Karpas-422 (cell line): ENCODE measurements at regions not wholly inside any gene's neighbourhood (a gene's known extent, or its start where the extent isn't known, plus 50 kb on each side); places are given as distances from the start of the nearest gene placed in this dataset.
A peak's percentile ranks its signal among the peaks of the same experiment; 100 is the strongest.

ENCODE experiments used
- DNase-seq: peaks from one replicate; pipeline ENCODE4 v3.0.0-alpha.2; 2015
- H2AFZ ChIP-seq: fragments of 200-600 bp; sonication (generic); 2 replicates; pipeline ENCODE4 v1.6.1; 2014; ENCODE audit warnings: antibody characterized with exemption, low read length, mixed read lengths
- H3K27ac ChIP-seq: fragments of 200-600 bp; sonication (generic); 2 replicates; pipeline ENCODE4 v1.5.1; 2014; ENCODE audit warnings: mild to moderate bottlenecking, low read length, moderate library complexity
- H3K27me3 ChIP-seq: fragments of 200-600 bp; sonication (generic); 2 replicates; pipeline ENCODE4 v1.6.1; 2014; ENCODE audit warnings: low read length, mixed read lengths
- H3K36me3 ChIP-seq: fragments of 200-600 bp; sonication (generic); 2 replicates; pipeline ENCODE4 v1.6.1; 2014; ENCODE audit warnings: low read length, mixed read lengths; ENCODE audit not compliant: insufficient read depth
- H3K4me1 ChIP-seq: fragments of 200-600 bp; sonication (generic); 2 replicates; pipeline ENCODE4 v1.6.1; 2014; ENCODE audit warnings: mild to moderate bottlenecking, low read length, mixed read lengths
- H3K4me2 ChIP-seq: fragments of 200-600 bp; sonication (generic); 2 replicates; pipeline ENCODE4 v1.6.1; 2014; ENCODE audit warnings: low read length, low read depth, mild to moderate bottlenecking; ENCODE audit not compliant: poor library complexity, severe bottlenecking
- H3K4me3 ChIP-seq: fragments of 200-600 bp; sonication (generic); 2 replicates; pipeline ENCODE4 v1.5.1; 2014; ENCODE audit warnings: mild to moderate bottlenecking, antibody characterized with exemption, low read length, mixed read lengths
- H3K79me2 ChIP-seq: fragments of 200-600 bp; sonication (generic); 2 replicates; pipeline ENCODE4 v1.6.1; 2014; ENCODE audit warnings: mild to moderate bottlenecking, low read length, mixed read lengths
- H3K9ac ChIP-seq: fragments of 200-600 bp; sonication (generic); 2 replicates; pipeline ENCODE4 v1.6.0; 2014; ENCODE audit warnings: low read length
- H3K9me2 ChIP-seq: fragments of 200-600 bp; sonication (generic), shearing (Covaris generic); replicated peaks from 2 replicates; pipeline ENCODE4 v1.6.0; 2014; ENCODE audit warnings: mild to moderate bottlenecking, low read length, moderate library complexity; ENCODE audit not compliant: insufficient read depth
- H3K9me3 ChIP-seq: fragments of 300-700, 200-600 bp; sonication (generic); 2 replicates; pipeline ENCODE4 v1.6.1; 2014; ENCODE audit warnings: low read length, mixed read lengths
- H4K20me1 ChIP-seq: fragments of 200-600 bp; sonication (generic); 2 replicates; pipeline ENCODE4 v1.6.1; 2014; ENCODE audit warnings: mild to moderate bottlenecking, antibody characterized with exemption, low read length, low read depth; ENCODE audit not compliant: insufficient read depth

DNA sequence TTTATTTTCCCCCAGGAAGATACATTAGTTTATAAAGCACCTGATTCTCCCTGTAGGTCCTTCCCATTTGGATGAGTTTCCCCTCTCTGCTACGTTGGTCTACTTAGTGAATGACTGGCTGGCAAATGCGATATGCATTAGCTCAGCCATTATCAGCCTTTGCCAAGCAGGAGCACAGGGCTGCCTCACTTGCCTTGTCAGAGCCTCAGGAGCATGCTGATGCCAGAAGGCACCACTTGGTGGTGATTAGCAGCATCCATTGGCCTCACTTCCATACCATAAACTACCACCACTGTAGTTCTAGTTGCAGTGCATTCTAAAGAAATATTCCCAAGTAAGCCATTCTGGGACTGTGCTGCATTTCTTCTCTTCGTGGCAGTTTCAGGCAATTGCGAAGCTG, 442.8 kb upstream of the CHST9 start:
- H4K20me1 ChIP-seq = no peaks in the 10 kb centered on the region
- no peak for DNase-seq
- H2AFZ ChIP-seq = no peak overlapping the region
- no peak overlapping the region for H3K4me3 ChIP-seq
- H3K4me2 ChIP-seq = no peak overlapping the region
- H3K9me3 ChIP-seq = 0 out of 2 replicates have a peak, but pooled peaks cover 5% of the 10 kb centered on the region
- H3K4me1 ChIP-seq = no peaks in the 10 kb centered on the region
- H3K9me2 ChIP-seq = no peaks in the 10 kb centered on the region
- no peaks in the 10 kb centered on the region for H3K36me3 ChIP-seq
- H3K27ac ChIP-seq = no peak overlapping the region
- H3K79me2 ChIP-seq = no peaks in the 10 kb centered on the region
- H3K27me3 ChIP-seq = no peaks in the 10 kb centered on the region
- H3K9ac ChIP-seq = no peak overlapping the region

GRCh38 chr18:27621236-27621890, 436.3 kb upstream of the CHST9 start:
- H3K4me3 ChIP-seq = no peak overlapping the region
- H3K9me2 ChIP-seq = no peaks in the 10 kb centered on the region
- no peak overlapping the region for H3K9ac ChIP-seq
- H3K4me2 ChIP-seq = no peak overlapping the region
- no peak overlapping the region for H3K27ac ChIP-seq
- H4K20me1 ChIP-seq = no peaks in the 10 kb centered on the region
- H3K79me2 ChIP-seq = no peaks in the 10 kb centered on the region
- H3K9me3 ChIP-seq = peaks cover 10% of the 10 kb centered on the region; the same call in 1 of the 2 replicates
- H3K27me3 ChIP-seq = no peaks in the 10 kb centered on the region
- no peak overlapping the region for H2AFZ ChIP-seq
- no peak for DNase-seq
- H3K36me3 ChIP-seq = no peaks in the 10 kb centered on the region
- H3K4me1 ChIP-seq = no peaks in the 10 kb centered on the region

DNA sequence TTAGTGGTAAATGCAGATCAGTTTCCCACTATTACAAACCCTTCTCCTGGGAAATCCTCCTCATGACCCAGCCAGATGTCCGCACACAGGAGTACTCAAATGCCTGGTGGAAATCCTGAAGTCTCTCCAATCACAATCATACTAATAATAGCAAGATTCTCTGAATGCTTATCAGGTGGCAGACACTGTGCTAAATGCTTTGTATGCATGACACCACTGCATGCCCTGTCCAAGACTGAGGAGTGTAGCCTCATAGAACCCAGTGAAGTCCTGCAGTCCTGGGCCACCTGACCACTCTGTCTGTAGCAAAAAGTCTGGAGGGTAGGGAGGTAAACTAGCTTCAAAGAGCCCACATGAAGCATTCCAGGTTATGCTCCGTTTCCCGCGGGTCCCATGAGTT, 434.8 kb upstream of the CHST9 start:
- Histone ChIP-seq H3K79me2 (no peaks in the 10 kb centered on the region), H3K9me2 (no peaks in the 10 kb centered on the region), H3K27me3 (no peaks in the 10 kb centered on the region), H3K27ac (no peak overlapping the region), H3K4me1 (no peaks in the 10 kb centered on the region), H3K4me2 (no peak overlapping the region), H4K20me1 (no peaks in the 10 kb centered on the region), H3K4me3 (no peak overlapping the region), H2AFZ (no peak overlapping the region), H3K36me3 (no peaks in the 10 kb centered on the region), H3K9ac (no peak overlapping the region), H3K9me3 (peaks cover 10% of the 10 kb centered on the region; the same call in 1 of the 2 replicates)
- no peak for DNase-seq

GRCh38 chr18:27619090-27619772, 434.1 kb upstream of the CHST9 start:
- Histone ChIP-seq H2AFZ (no peak overlapping the region), H3K27ac (no peak overlapping the region), H3K4me3 (no peak overlapping the region), H3K4me1 (no peaks in the 10 kb centered on the region), H3K9ac (no peak overlapping the region), H3K79me2 (no peaks in the 10 kb centered on the region), H3K9me2 (no peaks in the 10 kb centered on the region), H3K4me2 (no peak overlapping the region), H3K9me3 (peaks cover 10% of the 10 kb centered on the region; the same call in 1 of the 2 replicates), H4K20me1 (no peaks in the 10 kb centered on the region), H3K27me3 (no peaks in the 10 kb centered on the region), H3K36me3 (no peaks in the 10 kb centered on the region)
- DNase-seq = no peak

- Histone ChIP-seq H2AFZ (no peak overlapping the region), H3K36me3 (no peaks in the 10 kb centered on the region), H3K4me1 (no peaks in the 10 kb centered on the region), H4K20me1 (no peaks in the 10 kb centered on the region), H3K4me2 (no peak overlapping the region), H3K27ac (no peak overlapping the region), H3K4me3 (no peak overlapping the region), H3K9me3 (peaks cover 8% of the 10 kb centered on the region; the same call in 1 of the 2 replicates), H3K79me2 (no peaks in the 10 kb centered on the region), H3K27me3 (no peaks in the 10 kb centered on the region), H3K9ac (no peak overlapping the region), H3K9me2 (no peaks in the 10 kb centered on the region)
- DNase-seq = no peak
These were observed 431.2 kb upstream of the CHST9 start for GRCh38 chr18:27616324-27616723.

DNA sequence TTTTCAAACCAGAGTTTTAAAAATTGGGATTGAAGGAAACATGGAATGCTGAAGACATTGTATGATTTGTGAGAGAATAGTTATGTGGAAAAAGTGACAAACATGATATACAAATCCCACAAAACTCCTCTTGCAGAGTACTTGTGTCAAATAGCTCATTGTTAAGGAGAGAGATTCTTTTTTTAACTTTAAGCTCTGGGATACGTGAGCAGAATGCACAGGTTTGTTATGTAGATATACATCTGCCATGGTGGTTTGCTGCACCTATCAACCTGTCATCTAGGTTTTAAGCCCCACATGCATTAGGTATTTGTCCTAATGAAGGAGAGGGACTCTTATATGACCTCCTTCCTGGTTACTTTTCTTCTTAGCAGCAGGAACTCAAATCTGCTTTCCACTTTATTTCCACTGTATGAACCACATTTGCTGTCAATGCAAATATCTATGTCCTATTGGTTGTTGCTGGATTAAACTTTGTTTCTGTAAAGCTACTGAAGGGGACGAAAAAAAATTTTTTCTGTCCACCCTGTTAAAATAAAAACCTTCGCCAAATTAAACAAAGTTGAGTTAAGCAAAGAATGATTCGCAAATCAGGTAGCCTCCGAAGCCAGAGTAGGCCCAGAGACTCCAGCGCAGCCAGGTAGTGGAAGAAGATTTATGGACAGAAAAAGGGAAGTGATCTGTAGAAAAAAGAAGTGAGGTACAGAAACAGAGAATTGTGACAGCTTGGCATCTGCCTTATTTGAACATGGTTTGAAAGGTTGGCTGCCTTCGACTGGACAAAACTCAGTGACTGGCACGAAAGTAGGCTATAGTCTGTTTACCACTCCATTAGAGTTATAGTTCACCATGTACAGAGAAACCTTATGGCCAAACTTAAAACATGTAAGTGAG, 430.1 kb upstream of the CHST9 start:
- H3K9me3 ChIP-seq = peaks cover 8% of the 10 kb centered on the region; the same call in 1 of the 2 replicates
- DNase-seq = no peak
- no peak overlapping the region for H2AFZ ChIP-seq
- no peak overlapping the region for H3K4me3 ChIP-seq
- no peak overlapping the region for H3K4me2 ChIP-seq
- H3K9me2 ChIP-seq = no peaks in the 10 kb centered on the region
- no peaks in the 10 kb centered on the region for H3K27me3 ChIP-seq
- H3K79me2 ChIP-seq = no peaks in the 10 kb centered on the region
- no peaks in the 10 kb centered on the region for H3K36me3 ChIP-seq
- H3K4me1 ChIP-seq = no peaks in the 10 kb centered on the region
- no peaks in the 10 kb centered on the region for H4K20me1 ChIP-seq
- H3K27ac ChIP-seq = no peak overlapping the region
- H3K9ac ChIP-seq = no peak overlapping the region

- DNase-seq = no peak
- H3K9me3 ChIP-seq = 0 out of 2 replicates have a peak, but pooled peaks cover 4% of the 10 kb centered on the region
- no peaks in the 10 kb centered on the region for H3K27me3 ChIP-seq
- no peaks in the 10 kb centered on the region for H4K20me1 ChIP-seq
- no peaks in the 10 kb centered on the region for H3K9me2 ChIP-seq
- H3K36me3 ChIP-seq = no peaks in the 10 kb centered on the region
- H3K9ac ChIP-seq = no peak overlapping the region
- H3K4me3 ChIP-seq = no peak overlapping the region
- no peak overlapping the region for H3K4me2 ChIP-seq
- no peak overlapping the region for H2AFZ ChIP-seq
- H3K27ac ChIP-seq = no peak overlapping the region
- H3K79me2 ChIP-seq = no peaks in the 10 kb centered on the region
- peaks cover 3% of the 10 kb centered on the region for H3K4me1 ChIP-seq
These were observed 424.1 kb upstream of the CHST9 start for GRCh38 chr18:27609221-27609620.

DNA sequence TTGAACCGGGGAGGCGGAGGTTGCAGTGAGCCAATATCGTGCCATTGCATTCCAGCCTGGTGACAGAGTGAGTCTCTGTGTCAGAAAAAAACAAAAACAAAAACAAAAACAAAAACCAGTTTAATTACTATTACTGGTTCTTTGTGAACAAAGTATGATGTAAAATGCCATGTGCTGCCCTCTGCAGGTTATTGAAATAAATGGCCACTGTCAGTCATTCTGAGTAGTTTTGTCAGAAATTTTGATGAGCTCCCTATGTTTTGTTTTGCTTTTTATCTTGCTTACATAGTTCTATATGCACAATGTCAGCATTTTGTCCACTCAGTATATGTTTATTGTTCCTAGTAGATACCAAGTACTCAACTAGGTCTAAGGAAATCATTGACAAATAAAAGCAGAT, 423.6 kb upstream of the CHST9 start:
- no peaks in the 10 kb centered on the region for H3K27me3 ChIP-seq
- H4K20me1 ChIP-seq = no peaks in the 10 kb centered on the region
- no peak overlapping the region for H3K4me2 ChIP-seq
- H3K9ac ChIP-seq = no peak overlapping the region
- H3K4me3 ChIP-seq = no peak overlapping the region
- no peaks in the 10 kb centered on the region for H3K79me2 ChIP-seq
- no peaks in the 10 kb centered on the region for H3K9me2 ChIP-seq
- DNase-seq = peak; percentile 49
- no peaks in the 10 kb centered on the region for H3K36me3 ChIP-seq
- H3K9me3 ChIP-seq = 0 out of 2 replicates have a peak, but pooled peaks cover 4% of the 10 kb centered on the region
- H2AFZ ChIP-seq = no peak overlapping the region
- peaks cover 4% of the 10 kb centered on the region for H3K4me1 ChIP-seq
- no peak overlapping the region for H3K27ac ChIP-seq
